Body of pancreas (tissue), 4 donors: ENCODE measurements at regions not wholly inside any gene's neighbourhood (a gene's known extent, or its start where the extent isn't known, plus 50 kb on each side); places are given as distances from the start of the nearest gene placed in this dataset.

Experiments
- ATAC-seq: fragments of 150-250 bp; one replicate; pipeline ENCODE4 v1.9.1; 2016
- DNase-seq, 4 donors: peaks; one replicate each; pipeline ENCODE4 v3.0.0-alpha.2; 2019
- H3K27ac ChIP-seq, 4 donors: fragments of 200-600 bp; sonication (generic); 1 replicate in 3 of 4; 2 replicates in 1 of 4; pipeline versions ENCODE4 v1.5.1 to v1.6.1; 2016 to 2019; ENCODE audit warnings: mild to moderate bottlenecking in 1 of 4, mixed read lengths in 1 of 4, moderate library complexity in 1 of 4
- H3K27me3 ChIP-seq, 2 donors: fragments of 200-600 bp; sonication (generic); one replicate each; pipeline ENCODE4 v1.6.0; 2016; ENCODE audit warnings: mild to moderate bottlenecking in 1 of 2
- H3K36me3 ChIP-seq, 2 donors: fragments of 200-600 bp; sonication (generic); replicated peaks in 1 of 2; 2 replicates each; pipeline ENCODE4 v1.5.1; 2016; ENCODE audit warnings: low read depth in 2 of 2; ENCODE audit not compliant: insufficient read depth in 1 of 2
- H3K4me1 ChIP-seq: fragments of 200-600 bp; sonication (generic); one replicate; pipeline ENCODE4 v1.6.0; 2016
- H3K4me3 ChIP-seq, 2 donors: fragments of 200-600 bp; sonication (generic); 1 replicate in 1 of 2; 2 replicates in 1 of 2; pipeline ENCODE4 v1.5.1; 2016 to 2019
- H3K9me3 ChIP-seq, 3 donors: fragments of 200-600 bp; sonication (generic); 1 replicate in 2 of 3; 2 replicates in 1 of 3; pipeline ENCODE4 v1.5.1; 2016
- POLR2A ChIP-seq, 3 donors: fragments of 450-650 bp; IDR thresholded peaks; one replicate each; pipeline ENCODE4 v1.6.1; 2016; ENCODE audit warnings: antibody characterized with exemption in 3 of 3, mild to moderate bottlenecking in 2 of 3
- WGBS, 2 donors: methylation state at CpG; one replicate each; pipeline ENCODE4 v1.1.5; 2017; 5-methylcytosine and 5-hydroxymethylcytosine counted together
- intact Hi-C: fragments of 100-400 bp; cut with DNase I; formaldehyde crosslinking; loops from one replicate; pipeline ENCODE4 v1.15.1; 2023
- TF ChIP-seq, protein P1 (sequence below), 7 experiments: fragments of 450-650 bp in 4 of 7; fragments of 200-600 bp in 3 of 7; sonication (generic) in 3 of 7; IDR thresholded peaks; one replicate each; pipeline ENCODE4 v1.5.1; 2016 to 2019; ENCODE audit warnings: antibody characterized with exemption in 7 of 7

DNA sequence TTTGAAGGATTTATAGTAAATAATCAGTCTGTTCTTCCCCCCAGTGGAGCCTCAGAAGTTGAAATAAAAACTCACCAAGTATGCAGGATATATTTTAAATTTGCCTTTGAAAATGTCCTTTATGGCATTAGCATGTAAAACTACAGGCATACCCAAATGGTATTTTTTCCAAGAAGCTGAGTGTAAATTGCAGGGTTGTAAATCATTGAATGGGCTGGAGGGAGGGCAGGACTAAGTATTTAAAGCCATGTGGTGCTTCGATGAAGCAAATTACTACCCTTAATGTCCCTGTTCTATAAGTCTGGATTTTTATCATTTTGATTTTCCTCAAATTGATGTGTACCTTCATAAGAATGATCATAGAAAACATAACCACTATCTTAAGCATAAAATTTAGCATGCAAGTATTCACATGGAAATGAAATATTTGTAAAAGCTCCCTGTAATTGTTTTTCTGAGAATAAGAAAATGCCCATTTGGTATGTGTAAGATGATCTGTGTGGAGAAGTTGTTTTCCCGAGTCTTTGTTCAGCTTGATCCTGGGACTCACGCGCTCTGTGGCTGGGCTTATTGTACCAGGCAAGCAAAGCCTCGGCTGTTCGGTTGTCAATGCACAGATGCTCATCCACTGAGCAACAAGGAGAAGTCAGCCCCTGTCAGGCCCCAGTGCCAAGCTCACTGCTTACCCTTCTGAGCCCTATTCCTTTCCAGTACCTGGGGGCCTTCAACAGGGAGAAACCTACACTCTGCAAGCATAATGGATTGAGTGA is 66.7 kb downstream of the CD164 start:
- no peak for ATAC-seq
- intact Hi-C loops = no loop called here
- Histone ChIP-seq H3K4me3 (no peak overlapping the region), H3K27ac (no peak overlapping the region), H3K4me1 (no peaks in the 10 kb centered on the region), H3K9me3 (no peaks in the 10 kb centered on the region), H3K27me3 (no peaks in the 10 kb centered on the region), H3K36me3 (no peaks in the 10 kb centered on the region)
- 79 to 85% methylated on average over 6 of the region's 6 CpGs for WGBS, 2 donors
- TF ChIP-seq, protein P1, sequence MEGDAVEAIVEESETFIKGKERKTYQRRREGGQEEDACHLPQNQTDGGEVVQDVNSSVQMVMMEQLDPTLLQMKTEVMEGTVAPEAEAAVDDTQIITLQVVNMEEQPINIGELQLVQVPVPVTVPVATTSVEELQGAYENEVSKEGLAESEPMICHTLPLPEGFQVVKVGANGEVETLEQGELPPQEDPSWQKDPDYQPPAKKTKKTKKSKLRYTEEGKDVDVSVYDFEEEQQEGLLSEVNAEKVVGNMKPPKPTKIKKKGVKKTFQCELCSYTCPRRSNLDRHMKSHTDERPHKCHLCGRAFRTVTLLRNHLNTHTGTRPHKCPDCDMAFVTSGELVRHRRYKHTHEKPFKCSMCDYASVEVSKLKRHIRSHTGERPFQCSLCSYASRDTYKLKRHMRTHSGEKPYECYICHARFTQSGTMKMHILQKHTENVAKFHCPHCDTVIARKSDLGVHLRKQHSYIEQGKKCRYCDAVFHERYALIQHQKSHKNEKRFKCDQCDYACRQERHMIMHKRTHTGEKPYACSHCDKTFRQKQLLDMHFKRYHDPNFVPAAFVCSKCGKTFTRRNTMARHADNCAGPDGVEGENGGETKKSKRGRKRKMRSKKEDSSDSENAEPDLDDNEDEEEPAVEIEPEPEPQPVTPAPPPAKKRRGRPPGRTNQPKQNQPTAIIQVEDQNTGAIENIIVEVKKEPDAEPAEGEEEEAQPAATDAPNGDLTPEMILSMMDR (IDR thresholded peaks at IDR 0.05) = no peak
- no peak for TF ChIP-seq POLR2A (IDR thresholded peaks at IDR 0.05)
- no peak for DNase-seq

DNA sequence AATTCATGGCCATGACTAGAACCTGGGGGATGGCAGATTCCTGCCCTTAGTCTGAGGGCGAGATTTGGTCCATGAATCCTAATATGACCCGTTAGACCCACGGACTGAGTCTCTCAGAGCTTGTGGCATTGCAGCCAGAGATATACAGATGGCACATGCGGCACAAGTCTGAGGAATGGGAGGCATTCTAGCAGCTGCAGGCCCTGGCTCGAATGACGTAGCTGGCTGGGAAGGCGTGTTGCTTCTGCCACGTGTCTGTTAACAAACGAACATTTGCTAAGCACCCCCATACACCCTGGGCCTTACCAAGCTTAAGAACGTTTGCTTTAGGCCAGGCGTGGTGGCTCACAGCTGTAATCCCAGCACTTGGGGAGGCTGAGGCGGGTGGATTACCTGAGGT is 68.0 kb downstream of the CD164 start:
- ATAC-seq = no peak
- Histone ChIP-seq H3K9me3 (no peaks in the 10 kb centered on the region), H3K27me3 (no peaks in the 10 kb centered on the region), H3K4me1 (no peaks in the 10 kb centered on the region), H3K36me3 (no peaks in the 10 kb centered on the region), H3K27ac (no peak overlapping the region), H3K4me3 (no peak overlapping the region)
- DNase-seq = no peak
- WGBS, 2 donors = 75 to 90% methylated on average over 12 of the region's 12 CpGs
- intact Hi-C loops = no loop called here
- no peak for TF ChIP-seq POLR2A (IDR thresholded peaks at IDR 0.05)
- TF ChIP-seq, protein P1 (IDR thresholded peaks at IDR 0.05) = no peak

DNA sequence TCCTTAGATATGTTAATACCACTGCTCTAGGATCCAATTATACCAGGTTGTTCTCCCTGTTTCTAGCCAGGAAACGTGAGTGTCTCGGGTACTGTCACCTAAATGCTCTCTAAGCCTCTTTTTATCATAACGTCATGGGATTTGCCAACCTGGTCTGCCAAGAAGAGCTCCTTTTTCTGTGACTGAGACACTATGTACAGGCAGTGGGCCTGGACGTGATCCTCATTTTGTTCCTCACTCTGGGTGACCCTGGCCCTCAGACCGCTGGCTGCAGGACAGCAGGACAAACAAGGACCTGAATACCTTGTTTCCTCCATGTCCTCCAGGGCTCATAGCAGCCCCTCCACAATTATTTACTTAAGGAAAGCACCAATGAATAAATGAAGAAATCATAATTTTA is 69.1 kb downstream of the CD164 start:
- peaks cover 4% of the 10 kb centered on the region for H3K4me1 ChIP-seq
- 89 to 91% methylated on average over 5 of the region's 5 CpGs for WGBS, 2 donors

DNA sequence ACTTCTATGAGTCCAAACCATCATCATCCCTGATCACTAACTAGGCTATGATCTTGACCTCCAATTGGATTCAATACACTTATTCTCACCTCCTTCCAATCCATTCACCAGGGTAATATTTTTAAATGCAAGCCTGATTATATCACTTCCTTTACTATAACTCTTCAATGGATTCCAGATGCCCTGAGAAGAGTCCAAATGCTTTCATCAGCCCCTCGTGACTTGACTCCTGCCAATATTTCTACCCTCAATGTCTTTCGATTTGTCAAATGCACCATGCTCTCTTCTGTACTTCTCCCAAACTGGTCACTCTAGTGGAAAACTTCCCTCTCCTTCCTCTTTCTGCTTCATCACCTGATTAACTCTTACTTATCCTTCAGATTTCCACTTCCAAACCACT is 70.8 kb downstream of the CD164 start:
- DNase-seq = no peak
- Histone ChIP-seq H3K4me3 (no peak overlapping the region), H3K4me1 (peaks cover 15% of the 10 kb centered on the region), H3K27ac (no peak overlapping the region), H3K36me3 (no peaks in the 10 kb centered on the region), H3K9me3 (no peaks in the 10 kb centered on the region), H3K27me3 (no peaks in the 10 kb centered on the region)
- intact Hi-C loops = no loop called here
- no peak for ATAC-seq
- TF ChIP-seq, protein P1 (IDR thresholded peaks at IDR 0.05) = no peak
- TF ChIP-seq POLR2A (IDR thresholded peaks at IDR 0.05) = no peak
- 83 to 87% methylated on average over 2 of the region's 2 CpGs for WGBS, 2 donors

More for the DNA sequence above, 69.1 kb downstream of the CD164 start:
- ATAC-seq (no peak), DNase-seq (no peak)
- no peaks in the 10 kb centered on the region for H3K27me3 ChIP-seq
- no peak overlapping the region for H3K27ac ChIP-seq
- intact Hi-C loops = no loop called here
- TF ChIP-seq, protein P1 (IDR thresholded peaks at IDR 0.05) = no peak
- no peak for TF ChIP-seq POLR2A (IDR thresholded peaks at IDR 0.05)
- H3K4me3 ChIP-seq = no peak overlapping the region
- H3K36me3 ChIP-seq = no peaks in the 10 kb centered on the region
- H3K9me3 ChIP-seq = no peaks in the 10 kb centered on the region

DNA sequence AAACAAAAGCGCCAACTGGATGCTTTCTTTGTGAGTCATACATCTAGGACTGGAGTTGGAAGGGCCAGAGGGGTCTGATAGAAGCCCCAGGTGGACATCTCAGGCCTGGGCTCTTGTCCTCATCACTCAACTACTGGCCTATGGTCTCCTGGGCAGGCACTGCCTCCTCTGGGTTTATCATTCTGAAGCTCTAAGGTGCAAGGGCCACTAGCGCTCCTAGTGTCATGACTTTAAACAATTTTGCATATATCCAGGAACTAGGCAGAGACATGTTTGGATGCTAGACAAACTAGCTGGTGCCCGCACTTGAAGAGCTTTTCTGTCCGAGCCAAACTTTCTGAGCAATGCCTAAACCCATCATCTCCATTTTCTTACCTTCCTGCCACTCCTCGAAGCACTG is 72.3 kb downstream of the CD164 start:
- H3K4me1 ChIP-seq = peaks cover 15% of the 10 kb centered on the region
- DNase-seq = no peak
- WGBS, 2 donors = 76 to 87% methylated on average over 5 of the region's 5 CpGs
- TF ChIP-seq, protein P1 (IDR thresholded peaks at IDR 0.05) = no peak
- TF ChIP-seq POLR2A (IDR thresholded peaks at IDR 0.05) = no peak
- H3K27me3 ChIP-seq = no peaks in the 10 kb centered on the region
- H3K27ac ChIP-seq = no peak overlapping the region
- no peaks in the 10 kb centered on the region for H3K9me3 ChIP-seq
- intact Hi-C loops = no loop called here
- H3K36me3 ChIP-seq = no peaks in the 10 kb centered on the region
- no peak overlapping the region for H3K4me3 ChIP-seq
- no peak for ATAC-seq
